Muscle of leg (tissue), 3 donors: ENCODE measurements at regions not wholly inside any gene's neighbourhood (a gene's known extent, or its start where the extent isn't known, plus 50 kb on each side); places are given as distances from the start of the nearest gene placed in this dataset.

Experiments used
- DNase-seq: peaks from one replicate; pipeline ENCODE4 v3.0.0; 2013
- H3K27ac ChIP-seq: one replicate; pipeline ENCODE4 v1.5.1; 2013; ENCODE audit warnings: mild to moderate bottlenecking, low read length, control low read depth
- H3K27me3 ChIP-seq: one replicate; pipeline ENCODE4 v1.6.1; 2013; ENCODE audit warnings: low read length; ENCODE audit not compliant: control insufficient read depth, insufficient read depth
- H3K36me3 ChIP-seq: one replicate; pipeline ENCODE4 v1.6.1; 2013; ENCODE audit warnings: low read length; ENCODE audit not compliant: control insufficient read depth, insufficient read depth
- H3K4me1 ChIP-seq: one replicate; pipeline ENCODE4 v1.6.1; 2013; ENCODE audit warnings: low read length; ENCODE audit not compliant: control insufficient read depth, insufficient read depth
- H3K4me3 ChIP-seq: one replicate; pipeline ENCODE4 v1.5.1; 2013; ENCODE audit warnings: low read length, control low read depth
- H3K9me3 ChIP-seq: replicated peaks from 2 replicates; pipeline ENCODE4 v1.6.1; 2013; ENCODE audit warnings: low read depth, low read length; ENCODE audit not compliant: control insufficient read depth
- WGBS: methylation state at CpG from one replicate; pipeline ENCODE4 v1.1.5; 2013; ENCODE audit warnings: missing lambda C conversion rate; ENCODE audit not compliant: insufficient coverage; 5-methylcytosine and 5-hydroxymethylcytosine counted together

- no peak for DNase-seq
- Histone ChIP-seq H3K27ac (no peak overlapping the region), H3K9me3 (no peaks in the 10 kb centered on the region), H3K36me3 (no peaks in the 10 kb centered on the region), H3K4me1 (no peaks in the 10 kb centered on the region), H3K4me3 (no peak overlapping the region), H3K27me3 (peaks cover 10% of the 10 kb centered on the region)
- 83% methylated on average over 2 of the region's 2 CpGs for WGBS
These were observed 71.0 kb upstream of the NFASC start for GRCh38 chr1:204799630-204800029.

GRCh38 chr1:204801211-204801610 lies 69.5 kb upstream of the NFASC start:
- H3K27me3 ChIP-seq: peaks cover 8% of the 10 kb centered on the region
- H3K9me3 ChIP-seq: no peaks in the 10 kb centered on the region
- no peak for DNase-seq
- H3K27ac ChIP-seq: no peak overlapping the region
- WGBS: no CpG with 5 or more reads among the region's 1 CpG
- no peaks in the 10 kb centered on the region for H3K36me3 ChIP-seq
- H3K4me3 ChIP-seq: no peak overlapping the region
- no peaks in the 10 kb centered on the region for H3K4me1 ChIP-seq

- Histone ChIP-seq H3K9me3 (no peaks in the 10 kb centered on the region), H3K4me3 (no peak overlapping the region), H3K36me3 (no peaks in the 10 kb centered on the region), H3K4me1 (peaks cover 5% of the 10 kb centered on the region), H3K27me3 (peaks cover 8% of the 10 kb centered on the region), H3K27ac (no peak overlapping the region)
- 48% methylated on average over 7 of the region's 9 CpGs for WGBS
- DNase-seq: no peak
These were observed 68.1 kb upstream of the NFASC start for GRCh38 chr1:204802401-204803175.

- Histone ChIP-seq H3K4me3 (no peak overlapping the region), H3K27ac (no peak overlapping the region), H3K9me3 (no peaks in the 10 kb centered on the region), H3K27me3 (peaks cover 8% of the 10 kb centered on the region), H3K4me1 (peaks cover 5% of the 10 kb centered on the region), H3K36me3 (no peaks in the 10 kb centered on the region)
- DNase-seq: no peak
- 56% methylated on average over 2 of the region's 3 CpGs for WGBS
These were observed 67.1 kb upstream of the NFASC start for GRCh38 chr1:204803607-204804006.

- peaks cover 4% of the 10 kb centered on the region for H3K27me3 ChIP-seq
- no peaks in the 10 kb centered on the region for H3K9me3 ChIP-seq
- no peak overlapping the region for H3K27ac ChIP-seq
- peak overlapping the region; percentile 42 for H3K4me3 ChIP-seq
- H3K4me1 ChIP-seq: peaks cover 5% of the 10 kb centered on the region
- WGBS: under 1% methylated on average over 20 of the region's 23 CpGs
- DNase-seq: peak; percentile 76
- H3K36me3 ChIP-seq: no peaks in the 10 kb centered on the region
These were observed 63.5 kb upstream of the NFASC start for GRCh38 chr1:204806943-204807687.

- peaks cover 12% of the 10 kb centered on the region for H3K4me1 ChIP-seq
- no peaks in the 10 kb centered on the region for H3K9me3 ChIP-seq
- no peak overlapping the region for H3K4me3 ChIP-seq
- WGBS: no CpG with 5 or more reads among the region's 1 CpG
- H3K27me3 ChIP-seq: peaks cover 3% of the 10 kb centered on the region
- no peak overlapping the region for H3K27ac ChIP-seq
- H3K36me3 ChIP-seq: no peaks in the 10 kb centered on the region
- no peak for DNase-seq
These were observed 61.2 kb upstream of the NFASC start for GRCh38 chr1:204809488-204809887.

- Histone ChIP-seq H3K9me3 (no peaks in the 10 kb centered on the region), H3K4me3 (no peak overlapping the region), H3K4me1 (peaks cover 7% of the 10 kb centered on the region), H3K27me3 (peaks cover 6% of the 10 kb centered on the region), H3K36me3 (no peaks in the 10 kb centered on the region), H3K27ac (no peak overlapping the region)
- 83% methylated on average over 1 of the region's 1 CpG for WGBS
- DNase-seq: no peak
These were observed 57.8 kb upstream of the NFASC start for GRCh38 chr1:204812842-204813241.

GRCh38 chr1:204813522-204813921 lies 57.1 kb upstream of the NFASC start:
- H3K27me3 ChIP-seq: peaks cover 6% of the 10 kb centered on the region
- no peaks in the 10 kb centered on the region for H3K36me3 ChIP-seq
- peaks cover 7% of the 10 kb centered on the region for H3K4me1 ChIP-seq
- H3K4me3 ChIP-seq: no peak overlapping the region
- H3K27ac ChIP-seq: no peak overlapping the region
- no peaks in the 10 kb centered on the region for H3K9me3 ChIP-seq
- no CpG with 5 or more reads among the region's 2 CpGs for WGBS
- DNase-seq: no peak

- Histone ChIP-seq H3K27ac (no peak overlapping the region), H3K36me3 (no peaks in the 10 kb centered on the region), H3K9me3 (no peaks in the 10 kb centered on the region), H3K4me3 (no peak overlapping the region), H3K27me3 (peaks cover 6% of the 10 kb centered on the region), H3K4me1 (peaks cover 7% of the 10 kb centered on the region)
- peak; percentile 32 for DNase-seq
- 67% methylated on average over 4 of the region's 7 CpGs for WGBS
These were observed 56.3 kb upstream of the NFASC start for GRCh38 chr1:204814166-204814884.

- no peak for DNase-seq
- Histone ChIP-seq H3K27ac (no peak overlapping the region), H3K4me1 (peaks cover 11% of the 10 kb centered on the region), H3K4me3 (no peak overlapping the region), H3K36me3 (no peaks in the 10 kb centered on the region), H3K9me3 (no peaks in the 10 kb centered on the region), H3K27me3 (peaks cover 8% of the 10 kb centered on the region)
- 96% methylated on average over 4 of the region's 5 CpGs for WGBS
These were observed 53.3 kb upstream of the NFASC start for GRCh38 chr1:204817341-204817740.
